HG03521 (cell line): ENCODE measurements at regions not wholly inside any gene's neighbourhood (a gene's known extent, or its start where the extent isn't known, plus 50 kb on each side); places are given as distances from the start of the nearest gene placed in this dataset.

Source experiments
- ATAC-seq: cut with Tn5 transposase; IDR thresholded peaks from one replicate; pipeline ENCODE4 v1.9.1; 2021; ENCODE audit warnings: mild to moderate bottlenecking, moderate library complexity; ENCODE audit not compliant: unreplicated experiment

DNA sequence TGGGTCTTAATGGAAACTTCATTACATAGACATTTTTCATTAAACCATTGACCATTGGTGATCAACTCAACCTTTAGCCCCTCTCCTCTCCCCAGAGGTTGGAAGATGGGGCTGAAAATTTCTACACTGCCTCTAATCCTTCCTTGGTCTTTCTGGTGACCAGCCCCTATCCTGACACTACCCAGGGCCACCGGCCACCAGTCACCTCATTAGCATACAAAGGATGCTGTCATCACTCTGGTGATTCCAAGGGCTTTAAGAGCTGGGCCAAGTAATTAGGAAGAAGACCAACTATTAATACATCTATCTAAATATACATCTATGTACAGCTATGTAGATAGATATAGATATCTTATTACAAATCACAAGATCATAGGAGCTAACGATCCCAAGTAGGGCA, 111.2 kb upstream of the IRX6 start:
- ATAC-seq: no peak

GRCh38 chr16:55214412-55214811, 109.6 kb upstream of the IRX6 start:
- no peak for ATAC-seq

- no peak for ATAC-seq
Observed at GRCh38 chr16:55214974-55215494, 109.0 kb upstream of the IRX6 start.

- no peak for ATAC-seq
Observed at GRCh38 chr16:55217392-55217791, 106.6 kb upstream of the IRX6 start.

DNA sequence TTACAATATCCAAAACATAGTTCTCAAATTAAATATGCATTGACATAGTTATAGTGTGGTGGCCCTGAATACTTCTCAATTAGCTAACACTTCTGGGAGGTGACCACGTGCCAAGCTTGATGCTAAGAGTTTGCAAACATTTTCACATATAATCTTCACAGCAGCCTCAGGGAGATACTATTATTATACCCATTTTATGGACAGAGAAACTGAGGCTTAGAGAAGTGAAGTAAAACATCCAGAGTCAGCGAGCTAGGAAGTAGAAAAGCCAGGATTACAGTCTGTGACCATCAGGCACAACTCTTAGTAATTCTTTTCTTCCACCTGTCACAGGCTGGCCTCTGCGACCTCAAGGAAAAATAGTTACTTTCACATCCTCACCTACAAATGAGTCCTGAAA, 102.2 kb upstream of the IRX6 start:
- no peak for ATAC-seq

DNA sequence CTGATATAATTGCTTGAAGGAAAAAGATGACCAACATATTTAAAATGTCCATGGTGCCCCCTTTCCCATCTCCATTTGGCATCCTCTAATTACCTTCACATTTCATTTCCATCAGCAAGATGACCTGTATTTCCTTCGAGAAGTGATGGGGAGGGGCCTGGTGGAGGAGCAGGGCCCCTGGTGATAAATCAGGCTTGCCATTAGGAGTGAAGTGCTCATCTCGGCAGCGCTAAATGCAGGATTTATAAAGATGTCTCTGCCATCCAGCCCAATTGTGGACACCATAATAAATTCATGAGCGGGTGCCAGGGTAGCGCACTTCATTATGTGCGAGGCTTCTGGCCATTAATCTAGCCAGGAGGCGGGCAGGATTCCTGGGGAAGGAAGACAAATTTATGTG, 101.5 kb upstream of the IRX6 start:
- ATAC-seq: no peak

- no peak for ATAC-seq
Observed at GRCh38 chr16:55225972-55226542, 97.9 kb upstream of the IRX6 start.

DNA sequence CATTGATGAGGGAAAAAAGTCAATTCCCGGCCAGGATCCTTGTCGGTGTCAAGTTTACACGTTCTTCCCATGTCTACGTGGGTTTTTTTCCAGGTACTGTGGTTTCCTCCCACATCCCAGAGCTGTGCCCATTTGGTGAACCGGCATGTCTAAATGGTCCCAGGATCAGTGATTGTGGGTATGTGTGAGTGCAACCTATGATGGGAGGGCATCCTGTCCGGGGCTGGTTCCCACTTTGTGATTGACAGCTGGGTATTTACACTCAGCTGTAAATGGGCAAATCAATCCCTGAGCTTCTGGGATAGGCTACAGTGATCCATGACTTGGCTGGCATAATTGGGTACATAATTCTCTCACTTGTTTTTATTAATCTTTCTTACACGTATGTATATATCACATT, 91.2 kb upstream of the IRX6 start:
- no peak for ATAC-seq

DNA sequence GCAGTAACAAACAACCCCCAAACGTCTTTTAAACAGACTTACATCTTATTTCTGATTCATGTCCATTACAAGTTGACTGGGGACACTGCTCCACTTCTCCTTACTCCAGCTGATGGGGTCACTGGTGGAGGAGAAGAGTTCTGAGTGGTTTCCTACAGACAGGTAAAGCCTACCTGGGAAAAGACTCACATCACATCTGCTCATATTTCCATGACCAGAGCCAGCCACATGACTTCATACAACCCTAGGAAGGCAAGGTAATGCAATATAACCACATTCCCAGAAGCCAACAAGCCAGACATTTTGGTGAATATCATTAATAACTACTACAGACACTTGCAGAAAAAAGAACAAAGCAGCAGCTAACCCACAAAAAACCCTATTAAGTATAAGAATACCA, 90.5 kb upstream of the IRX6 start:
- no peak for ATAC-seq

DNA sequence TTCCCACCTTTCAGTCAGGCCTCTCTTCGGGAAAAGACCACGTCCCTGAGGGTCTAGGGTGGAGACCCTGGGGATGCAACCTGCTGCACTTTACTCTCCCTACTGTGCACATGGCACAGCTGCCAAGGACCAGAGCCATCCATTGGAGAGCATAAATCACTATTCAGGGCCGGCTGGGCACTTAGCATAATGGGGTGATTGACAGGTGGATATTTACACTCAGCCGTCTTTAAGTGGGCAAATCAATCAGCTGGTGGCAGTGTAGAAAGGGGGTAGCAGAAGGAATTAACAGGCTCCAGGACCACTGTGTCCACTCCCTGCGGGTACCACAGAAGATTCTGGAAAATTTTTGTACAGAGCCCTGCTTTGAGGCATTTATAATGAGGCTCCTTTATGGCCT, 87.3 kb upstream of the IRX6 start:
- no peak for ATAC-seq

DNA sequence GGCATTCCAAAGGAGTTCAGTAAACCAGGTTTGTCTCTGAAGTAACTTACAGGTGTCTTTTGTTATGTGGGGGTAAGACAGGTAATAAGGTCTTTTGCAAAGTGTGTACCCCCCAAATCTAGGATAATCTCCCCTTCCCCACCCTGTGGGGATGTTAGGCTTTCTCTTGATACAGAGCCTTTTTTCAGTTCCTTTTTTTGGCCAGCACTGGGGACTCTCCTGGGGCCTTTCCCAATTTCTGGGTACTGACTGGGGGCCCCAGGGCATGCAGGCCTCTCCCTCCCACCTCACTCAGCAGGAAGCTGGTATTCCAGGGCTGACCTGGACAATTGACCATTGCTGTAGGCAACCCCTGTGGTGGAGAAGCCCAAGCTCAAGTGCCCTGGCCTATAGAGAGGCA, 84.3 kb upstream of the IRX6 start:
- ATAC-seq: no peak

DNA sequence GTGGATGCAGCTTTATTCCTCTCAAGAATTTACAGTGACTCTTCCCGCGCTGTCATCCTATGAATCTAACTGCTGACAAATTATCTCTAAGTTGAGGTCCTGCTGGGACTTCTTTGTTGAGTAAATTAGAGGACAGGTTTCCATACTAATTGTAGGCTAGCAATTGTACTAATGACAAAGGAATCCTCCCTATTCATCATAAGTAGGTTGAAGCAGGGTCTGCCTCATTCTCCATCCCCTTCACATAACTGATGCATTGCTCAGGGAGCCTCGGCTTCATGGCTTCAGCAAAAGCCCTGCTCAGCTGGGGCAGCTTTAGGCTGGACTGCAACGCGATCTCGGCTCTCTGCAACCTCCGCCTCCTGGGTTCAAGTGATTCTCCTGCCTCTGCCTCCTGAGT, 83.1 kb upstream of the IRX6 start:
- no peak for ATAC-seq

GRCh38 chr16:55242667-55243066, 81.3 kb upstream of the IRX6 start:
- ATAC-seq: no peak

DNA sequence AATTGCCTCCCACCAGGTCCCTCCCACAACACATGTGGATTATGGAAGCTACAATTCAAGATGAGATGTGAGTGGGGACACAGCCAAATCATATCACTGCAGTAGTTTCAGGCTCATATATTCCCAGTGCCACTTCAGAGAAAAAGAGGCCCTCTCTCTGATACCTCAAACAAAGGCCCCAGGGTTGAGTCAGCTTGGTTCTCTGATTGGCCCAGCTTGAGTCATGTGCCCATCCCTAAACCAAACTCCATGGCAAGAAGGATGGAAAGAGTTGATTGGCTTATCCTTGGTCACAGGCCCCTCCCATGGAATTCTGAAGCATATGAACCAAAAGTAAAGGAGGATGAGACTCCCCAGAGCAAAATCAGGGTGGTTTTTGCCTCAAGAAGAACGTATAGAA, 75.9 kb upstream of the IRX6 start:
- no peak for ATAC-seq

DNA sequence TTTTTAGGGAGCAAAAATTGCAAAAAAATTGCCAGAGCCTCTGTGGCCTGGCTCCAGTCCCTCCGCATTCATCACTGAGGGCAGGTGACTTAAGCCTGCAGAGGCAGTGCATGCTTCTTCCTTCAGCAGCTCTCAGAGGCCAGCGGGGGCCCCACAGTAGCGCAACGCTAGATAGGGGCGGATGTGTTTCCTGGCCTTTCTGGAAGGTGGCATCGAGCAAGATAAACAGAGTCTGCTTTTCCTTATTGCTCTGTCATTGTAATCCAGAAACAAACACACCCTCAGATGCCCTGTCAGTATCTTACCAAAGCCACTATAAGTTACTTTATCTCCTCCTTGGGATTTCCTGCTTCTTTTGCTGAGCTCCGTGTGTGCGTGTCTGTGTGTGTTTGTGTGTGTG, 75.5 kb upstream of the IRX6 start:
- ATAC-seq: no peak

DNA sequence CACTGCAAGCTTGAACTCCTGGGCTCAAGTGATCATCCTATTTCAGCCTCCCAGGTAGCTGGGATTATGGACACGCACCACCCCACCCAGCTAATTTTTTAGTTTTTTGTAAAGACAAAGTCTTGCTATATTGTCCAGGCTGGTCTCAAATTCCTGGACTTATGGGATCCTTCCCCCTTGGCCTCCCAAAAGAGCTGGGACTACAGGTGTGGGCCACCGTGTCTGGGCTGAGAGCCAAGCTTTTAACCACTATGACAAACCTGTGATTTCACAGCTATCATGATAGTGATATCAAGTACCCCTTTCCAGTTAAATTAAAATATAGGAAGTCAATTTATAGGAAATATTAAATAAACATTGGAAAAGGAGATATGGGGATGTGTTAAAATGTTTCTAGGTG, 74.6 kb upstream of the IRX6 start:
- ATAC-seq: no peak

- ATAC-seq: no peak
Observed at GRCh38 chr16:55249936-55250335, 74.1 kb upstream of the IRX6 start.

DNA sequence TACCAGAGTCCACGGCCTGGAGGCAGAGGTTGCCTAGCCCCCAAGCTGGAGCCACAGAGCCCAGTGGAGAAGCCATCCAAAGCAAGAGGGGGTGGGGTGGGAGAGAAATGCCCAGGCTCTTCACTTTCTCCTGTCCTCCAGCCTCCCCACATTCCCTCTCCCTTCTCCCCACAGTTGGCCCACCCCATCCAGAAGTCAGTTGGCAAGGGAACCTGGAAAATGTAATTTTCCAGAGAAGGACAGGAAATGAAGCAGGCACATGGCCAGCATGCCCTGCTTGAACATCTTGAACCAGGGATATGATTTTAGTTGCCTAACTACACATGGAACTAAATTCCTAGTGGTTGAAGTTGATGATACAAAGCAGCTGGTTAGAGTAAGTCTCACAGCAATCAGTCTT, 73.3 kb upstream of the IRX6 start:
- no peak for ATAC-seq

GRCh38 chr16:55251151-55251550, 72.9 kb upstream of the IRX6 start:
- ATAC-seq: no peak

GRCh38 chr16:55252577-55252976, 71.4 kb upstream of the IRX6 start:
- ATAC-seq: no peak

DNA sequence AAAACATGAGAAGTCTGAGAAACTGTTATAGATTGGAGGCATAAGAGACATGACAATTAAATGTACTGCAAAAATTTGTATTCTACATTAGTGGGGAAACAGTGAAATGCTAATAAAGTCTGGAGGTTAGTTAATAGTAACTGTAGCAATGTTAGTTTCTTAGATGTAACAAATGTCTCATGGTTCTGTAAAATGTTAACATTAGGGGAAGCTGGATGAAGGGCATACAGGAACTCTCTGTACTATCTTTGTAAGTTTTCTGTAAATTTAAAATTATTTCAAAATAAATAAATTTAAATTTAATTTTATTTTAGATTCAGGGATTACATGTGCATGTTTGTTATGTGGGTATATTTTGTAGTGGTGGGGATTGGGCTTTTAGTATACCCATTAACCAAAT, 70.0 kb upstream of the IRX6 start:
- ATAC-seq: no peak

GRCh38 chr16:55255733-55256282, 68.2 kb upstream of the IRX6 start:
- no peak for ATAC-seq

DNA sequence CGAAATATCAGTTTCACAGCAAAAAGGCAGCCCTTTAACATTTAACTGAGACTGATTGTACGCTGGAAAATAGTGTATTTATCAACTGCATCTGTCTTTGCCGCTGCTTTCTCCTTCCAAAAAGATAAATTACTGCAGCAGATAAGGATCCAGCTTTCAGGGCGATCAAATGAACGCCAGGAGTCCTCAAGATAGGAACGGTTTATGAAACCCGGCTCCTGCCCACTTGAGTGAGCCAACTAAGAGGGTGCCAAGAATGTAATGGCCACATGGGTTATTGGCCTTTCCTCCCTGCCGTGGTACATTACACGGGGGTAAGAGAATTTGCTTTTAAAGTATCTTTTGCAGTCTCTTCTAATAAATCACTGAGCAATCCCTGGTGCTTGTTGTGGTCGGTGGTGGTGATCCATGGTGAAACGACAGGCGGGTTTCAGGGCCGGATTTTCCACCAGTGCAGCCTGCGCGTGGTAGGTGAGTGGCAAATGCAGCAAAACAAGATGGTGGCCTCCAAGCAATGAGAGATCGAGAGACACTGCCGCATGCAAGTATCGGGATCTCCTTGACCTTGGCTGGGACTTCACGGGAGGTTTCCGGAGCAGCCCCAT, 67.5 kb upstream of the IRX6 start:
- ATAC-seq: no peak
